ENCODE measurements at regions not wholly inside any gene's neighbourhood (a gene's known extent, or its start where the extent isn't known, plus 50 kb on each side); places are given as distances from the start of the nearest gene placed in this dataset.

DNA sequence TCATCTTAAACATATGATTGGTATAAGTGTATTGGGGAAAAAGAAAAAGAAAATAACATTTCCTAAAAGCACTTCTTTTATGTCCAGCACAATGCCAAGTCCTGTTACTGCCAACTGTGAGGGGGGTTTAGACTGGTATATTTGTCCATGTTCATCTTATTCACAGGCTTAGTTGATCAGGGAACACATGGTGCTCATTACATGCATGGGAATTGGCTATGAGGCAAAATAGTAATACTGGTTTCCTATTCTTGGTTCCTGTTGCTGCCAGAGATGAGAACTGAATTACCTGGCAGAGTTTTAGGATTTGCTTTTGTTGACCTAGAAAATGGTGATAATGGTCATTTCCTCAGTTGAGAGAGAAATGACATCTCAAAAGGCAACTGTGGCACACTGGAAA lies 398.8 kb downstream of the DUSP10 start:
- H3K27me3 Mint-ChIP-seq (ENCODE audit: low read depth): peaks cover 6% of the 10 kb centered on the region

DNA sequence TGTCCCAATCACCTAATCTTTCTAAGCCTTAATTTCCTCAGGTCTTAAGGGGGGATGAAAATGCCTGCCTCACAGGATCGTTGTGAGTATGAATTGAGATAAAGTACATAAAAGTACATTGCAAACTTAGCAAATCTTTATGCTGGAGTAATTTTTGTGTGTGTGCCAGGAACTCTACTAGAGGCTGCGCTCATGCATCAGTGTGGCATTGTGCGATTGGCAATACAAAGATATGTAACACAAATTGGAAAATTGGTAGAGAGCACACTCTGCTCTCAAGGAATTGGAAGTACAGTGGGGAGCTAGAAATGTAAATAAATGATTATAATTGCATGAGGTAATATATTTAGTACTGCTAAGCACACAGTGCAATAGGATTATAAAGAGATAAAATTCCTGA lies 398.3 kb downstream of the DUSP10 start:
- Mint-ChIP-seq H3K36me3 (ENCODE audit: low read depth) (no peaks in the 10 kb centered on the region), H3K4me3 (no peak overlapping the region), H3K27ac (no peak overlapping the region), H3K9me3 (no peaks in the 10 kb centered on the region), H3K27me3 (ENCODE audit: low read depth) (peaks cover 6% of the 10 kb centered on the region), H3K4me1 (no peaks in the 10 kb centered on the region)
- TF ChIP-seq, protein P1, sequence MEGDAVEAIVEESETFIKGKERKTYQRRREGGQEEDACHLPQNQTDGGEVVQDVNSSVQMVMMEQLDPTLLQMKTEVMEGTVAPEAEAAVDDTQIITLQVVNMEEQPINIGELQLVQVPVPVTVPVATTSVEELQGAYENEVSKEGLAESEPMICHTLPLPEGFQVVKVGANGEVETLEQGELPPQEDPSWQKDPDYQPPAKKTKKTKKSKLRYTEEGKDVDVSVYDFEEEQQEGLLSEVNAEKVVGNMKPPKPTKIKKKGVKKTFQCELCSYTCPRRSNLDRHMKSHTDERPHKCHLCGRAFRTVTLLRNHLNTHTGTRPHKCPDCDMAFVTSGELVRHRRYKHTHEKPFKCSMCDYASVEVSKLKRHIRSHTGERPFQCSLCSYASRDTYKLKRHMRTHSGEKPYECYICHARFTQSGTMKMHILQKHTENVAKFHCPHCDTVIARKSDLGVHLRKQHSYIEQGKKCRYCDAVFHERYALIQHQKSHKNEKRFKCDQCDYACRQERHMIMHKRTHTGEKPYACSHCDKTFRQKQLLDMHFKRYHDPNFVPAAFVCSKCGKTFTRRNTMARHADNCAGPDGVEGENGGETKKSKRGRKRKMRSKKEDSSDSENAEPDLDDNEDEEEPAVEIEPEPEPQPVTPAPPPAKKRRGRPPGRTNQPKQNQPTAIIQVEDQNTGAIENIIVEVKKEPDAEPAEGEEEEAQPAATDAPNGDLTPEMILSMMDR (IDR thresholded peaks at IDR 0.05; ENCODE audit: unreplicated experiment in 3 of 3): no peak

More for the DNA sequence above, 398.8 kb downstream of the DUSP10 start:
- no peaks in the 10 kb centered on the region for H3K36me3 Mint-ChIP-seq (ENCODE audit: low read depth)
- no peaks in the 10 kb centered on the region for H3K9me3 Mint-ChIP-seq
- no peaks in the 10 kb centered on the region for H3K4me1 Mint-ChIP-seq
- TF ChIP-seq, protein P1 (IDR thresholded peaks at IDR 0.05; ENCODE audit: unreplicated experiment in 3 of 3): no peak
- no peak overlapping the region for H3K4me3 Mint-ChIP-seq
- no peak overlapping the region for H3K27ac Mint-ChIP-seq

DNA sequence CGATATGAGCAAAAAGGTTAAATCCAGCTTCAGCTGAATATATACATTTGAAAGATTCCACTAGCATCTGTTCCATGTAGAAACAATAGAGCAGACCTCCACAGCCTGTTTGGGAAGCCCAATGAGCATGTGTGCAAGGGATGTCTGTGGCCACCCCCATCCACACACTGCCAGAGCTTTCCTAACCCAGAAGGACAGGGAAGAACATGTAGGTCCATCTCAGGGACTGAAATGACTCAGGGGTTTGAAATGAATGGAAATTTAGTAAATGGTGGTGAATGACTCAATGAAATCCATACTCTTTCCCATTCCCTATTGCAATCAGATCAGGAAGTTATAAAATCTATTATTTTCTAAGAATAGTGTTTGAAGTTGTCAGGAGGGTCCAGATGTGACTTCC lies 397.2 kb downstream of the DUSP10 start:
- no peaks in the 10 kb centered on the region for H3K36me3 Mint-ChIP-seq (ENCODE audit: low read depth)

DNA sequence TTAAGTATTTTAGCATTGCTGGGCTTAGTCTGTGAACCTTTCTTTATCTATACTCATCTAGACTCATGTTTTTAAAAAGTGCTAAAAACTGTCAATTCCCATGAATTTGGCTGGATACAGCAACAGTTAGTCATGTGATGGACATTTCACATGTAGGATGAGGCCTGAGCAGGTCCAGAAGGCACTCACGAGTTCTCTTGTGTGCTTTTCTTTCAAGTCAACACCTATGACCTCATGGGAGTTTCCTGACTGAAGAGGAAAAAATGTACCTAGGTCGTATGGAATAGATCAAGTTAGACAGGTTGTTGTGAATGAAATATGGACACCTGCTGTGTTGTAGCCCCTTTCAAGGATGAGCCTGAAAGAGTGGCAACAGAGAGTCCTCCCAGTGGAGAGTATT lies 394.2 kb downstream of the DUSP10 start:
- TF ChIP-seq, protein P1 (IDR thresholded peaks at IDR 0.05; ENCODE audit: unreplicated experiment in 3 of 3): no peak
- Mint-ChIP-seq H3K36me3 (ENCODE audit: low read depth) (no peaks in the 10 kb centered on the region), H3K4me3 (no peak overlapping the region), H3K27me3 (ENCODE audit: low read depth) (peaks cover 6% of the 10 kb centered on the region), H3K27ac (no peak overlapping the region), H3K4me1 (no peaks in the 10 kb centered on the region), H3K9me3 (no peaks in the 10 kb centered on the region)

More for the DNA sequence above, 397.2 kb downstream of the DUSP10 start:
- TF ChIP-seq, protein P1 (IDR thresholded peaks at IDR 0.05; ENCODE audit: unreplicated experiment in 3 of 3): no peak
- Mint-ChIP-seq H3K9me3 (no peaks in the 10 kb centered on the region), H3K27ac (no peak overlapping the region), H3K4me3 (no peak overlapping the region), H3K4me1 (no peaks in the 10 kb centered on the region), H3K27me3 (ENCODE audit: low read depth) (peaks cover 6% of the 10 kb centered on the region)

DNA sequence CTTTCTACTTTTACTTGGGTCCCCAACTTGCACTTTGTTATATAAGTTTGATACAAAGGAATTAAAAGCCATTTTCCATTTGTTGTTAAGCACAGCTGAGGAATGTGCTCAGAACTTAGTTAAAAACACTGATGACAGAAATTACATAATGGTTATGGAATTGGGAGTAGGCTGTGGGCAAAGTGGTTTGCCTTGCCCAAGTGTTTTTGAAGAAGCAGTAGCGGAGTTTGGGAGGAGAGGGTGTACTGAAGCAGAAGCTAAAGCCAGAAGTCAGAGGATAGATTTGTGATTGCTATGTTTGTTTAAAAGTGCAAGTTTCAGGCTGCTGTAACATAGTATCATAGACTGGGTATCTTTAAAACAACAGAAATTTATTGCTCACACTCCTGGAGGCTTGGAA lies 391.8 kb downstream of the DUSP10 start:
- Mint-ChIP-seq H3K9me3 (no peaks in the 10 kb centered on the region), H3K27ac (no peak overlapping the region), H3K36me3 (ENCODE audit: low read depth) (no peaks in the 10 kb centered on the region), H3K4me3 (no peak overlapping the region), H3K27me3 (ENCODE audit: low read depth) (peaks cover 6% of the 10 kb centered on the region), H3K4me1 (no peaks in the 10 kb centered on the region)
- TF ChIP-seq, protein P1 (IDR thresholded peaks at IDR 0.05; ENCODE audit: unreplicated experiment in 3 of 3): no peak

DNA sequence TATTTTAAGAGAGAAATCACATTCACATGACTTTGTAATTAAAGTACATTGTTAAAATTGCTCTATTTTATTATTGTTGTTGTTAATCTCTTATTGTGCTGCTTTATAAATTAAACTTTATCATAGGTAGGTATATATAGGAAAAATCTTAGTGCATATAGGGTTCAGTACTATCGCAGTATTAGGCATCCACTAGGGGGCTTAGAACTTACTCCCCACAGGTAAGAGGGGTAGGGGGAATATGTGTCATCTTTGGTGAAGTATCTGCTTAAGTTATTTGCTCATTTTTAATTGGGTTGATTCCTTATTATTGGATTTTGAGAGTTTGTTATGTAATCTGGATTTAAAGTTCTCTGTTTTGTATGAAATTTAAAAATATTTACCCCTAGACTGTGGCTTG lies 385.2 kb downstream of the DUSP10 start:
- TF ChIP-seq, protein P1 (IDR thresholded peaks at IDR 0.05; ENCODE audit: unreplicated experiment in 3 of 3): no peak
- no peaks in the 10 kb centered on the region for H3K36me3 Mint-ChIP-seq (ENCODE audit: low read depth)
- H3K27ac Mint-ChIP-seq: no peak overlapping the region
- no peaks in the 10 kb centered on the region for H3K4me1 Mint-ChIP-seq
- no peaks in the 10 kb centered on the region for H3K27me3 Mint-ChIP-seq (ENCODE audit: low read depth)
- H3K9me3 Mint-ChIP-seq: peaks cover 2% of the 10 kb centered on the region
- no peak overlapping the region for H3K4me3 Mint-ChIP-seq

All from nephron (organoid).